ENCODE measurements at regions not wholly inside any gene's neighbourhood (a gene's known extent, or its start where the extent isn't known, plus 50 kb on each side); places are given as distances from the start of the nearest gene placed in this dataset.

GRCh38 chr6:87941556-87942358 is 105.9 kb upstream of the SPACA1 start:
- Mint-ChIP-seq H3K4me3 (no peak overlapping the region), H3K4me1 (no peaks in the 10 kb centered on the region), H3K27ac (no peak overlapping the region), H3K27me3 (peaks cover 8% of the 10 kb centered on the region), H3K36me3 (ENCODE audit: low read depth) (no peaks in the 10 kb centered on the region), H3K9me3 (no peaks in the 10 kb centered on the region)
- no peak for ATAC-seq (ENCODE audit: low read depth)
- ChIA-PET POLR2A (no interaction called here), CTCF (no interaction called here)
- intact Hi-C loops (cut with micrococcal nuclease): no loop called here
- no peak for TF ChIP-seq CTCF (IDR thresholded peaks at IDR 0.05)
- no peak for DNase-seq

- ATAC-seq (ENCODE audit: low read depth): no peak
- Mint-ChIP-seq H3K27me3 (peaks cover 8% of the 10 kb centered on the region), H3K27ac (no peak overlapping the region), H3K4me3 (no peak overlapping the region), H3K36me3 (ENCODE audit: low read depth) (no peaks in the 10 kb centered on the region), H3K9me3 (no peaks in the 10 kb centered on the region), H3K4me1 (no peaks in the 10 kb centered on the region)
- TF ChIP-seq CTCF (IDR thresholded peaks at IDR 0.05): no peak
- ChIA-PET CTCF (no interaction called here), POLR2A (no interaction called here)
- intact Hi-C loops (cut with micrococcal nuclease): no loop called here
- no peak for DNase-seq
Measured at GRCh38 chr6:87939776-87940175, 107.9 kb upstream of the SPACA1 start.

- H3K4me1 Mint-ChIP-seq: no peaks in the 10 kb centered on the region
- CTCF ChIA-PET: interaction anchor here (1.2 kb wide), 1 partner anchor 226 kb away, joined by 3 read pairs; no protein-coding TSS in a partner anchor
Measured at GRCh38 chr6:87938287-87938686, 109.4 kb upstream of the SPACA1 start.

GRCh38 chr6:87936065-87936464 is 111.6 kb upstream of the SPACA1 start:
- intact Hi-C loops (cut with micrococcal nuclease): no loop called here
- no peak for TF ChIP-seq CTCF (IDR thresholded peaks at IDR 0.05)
- no peaks in the 10 kb centered on the region for H3K36me3 Mint-ChIP-seq (ENCODE audit: low read depth)
- H3K4me3 Mint-ChIP-seq: no peak overlapping the region
- POLR2A ChIA-PET: no interaction called here
- DNase-seq: no peak
- CTCF ChIA-PET: no interaction called here
- H3K9me3 Mint-ChIP-seq: no peaks in the 10 kb centered on the region
- H3K27ac Mint-ChIP-seq: no peak overlapping the region
- peaks cover under 1% of the 10 kb centered on the region for H3K27me3 Mint-ChIP-seq
- ATAC-seq (ENCODE audit: low read depth): no peak
- peaks cover 2% of the 10 kb centered on the region for H3K4me1 Mint-ChIP-seq

More at GRCh38 chr6:87938287-87938686, 109.4 kb upstream of the SPACA1 start:
- H3K9me3 Mint-ChIP-seq: no peaks in the 10 kb centered on the region
- ATAC-seq (ENCODE audit: low read depth) (no peak), DNase-seq (no peak)
- H3K4me3 Mint-ChIP-seq: no peak overlapping the region
- H3K27ac Mint-ChIP-seq: peak overlapping the region; percentile 42
- H3K27me3 Mint-ChIP-seq: peaks cover 8% of the 10 kb centered on the region
- intact Hi-C loops (cut with micrococcal nuclease): no loop called here
- POLR2A ChIA-PET: interaction anchor here (0.6 kb wide), 2 partner anchors 30 to 109 kb away, joined by 3 to 5 read pairs; no protein-coding TSS in a partner anchor
- no peak for TF ChIP-seq CTCF (IDR thresholded peaks at IDR 0.05)
- H3K36me3 Mint-ChIP-seq (ENCODE audit: low read depth): no peaks in the 10 kb centered on the region

- no peaks in the 10 kb centered on the region for H3K36me3 Mint-ChIP-seq (ENCODE audit: low read depth)
Measured at GRCh38 chr6:87935196-87935595, 112.4 kb upstream of the SPACA1 start.

More at GRCh38 chr6:87935196-87935595, 112.4 kb upstream of the SPACA1 start:
- Mint-ChIP-seq H3K4me1 (peaks cover 2% of the 10 kb centered on the region), H3K27me3 (no peaks in the 10 kb centered on the region), H3K4me3 (no peak overlapping the region), H3K27ac (no peak overlapping the region), H3K9me3 (no peaks in the 10 kb centered on the region)
- intact Hi-C loops (cut with micrococcal nuclease): no loop called here
- no peak for DNase-seq
- no peak for TF ChIP-seq CTCF (IDR thresholded peaks at IDR 0.05)
- ChIA-PET POLR2A (no interaction called here), CTCF (no interaction called here)
- no peak for ATAC-seq (ENCODE audit: low read depth)

Measured in activated B cell treated with CpG ODN at 0.5 μM for 24 hours (primary cell).